ENCODE measurements at regions not wholly inside any gene's neighbourhood (a gene's known extent, or its start where the extent isn't known, plus 50 kb on each side); places are given as distances from the start of the nearest gene placed in this dataset.

- 59% methylated on average over 2 of the region's 2 CpGs for WGBS
- H3K4me1 ChIP-seq, result peaks cover 6% of the 10 kb centered on the region
- no peak overlapping the region for H3K27ac ChIP-seq
Observed at GRCh38 chr4:106583567-106583966, 215.0 kb upstream of the GIMD1 start.

DNA sequence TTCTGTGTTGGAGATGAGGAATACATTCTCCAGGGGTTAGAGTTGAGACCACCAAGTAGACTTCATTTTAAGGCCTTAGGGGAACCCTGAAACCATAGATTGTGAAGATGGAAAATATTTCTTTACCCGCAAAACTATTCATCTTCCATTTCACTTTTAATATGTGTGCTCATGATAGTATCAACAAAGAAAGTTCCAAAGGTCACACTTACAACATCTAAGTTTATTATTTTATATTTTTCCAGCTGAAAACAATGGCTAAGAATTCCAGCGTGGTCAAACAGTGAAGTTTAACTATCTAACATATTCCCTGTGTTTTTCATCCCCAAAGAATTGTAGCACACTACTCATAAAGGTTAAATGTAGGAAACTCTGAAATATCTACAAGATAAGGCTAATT is 214.5 kb upstream of the GIMD1 start:
- DNase-seq (ENCODE audit: low spot score in 2 of 2), result no peak
- WGBS, result 70% methylated on average over 2 of the region's 2 CpGs
- H3K9me3 ChIP-seq, result no peaks in the 10 kb centered on the region
- H3K36me3 ChIP-seq, result no peaks in the 10 kb centered on the region
- TF ChIP-seq, protein P1, sequence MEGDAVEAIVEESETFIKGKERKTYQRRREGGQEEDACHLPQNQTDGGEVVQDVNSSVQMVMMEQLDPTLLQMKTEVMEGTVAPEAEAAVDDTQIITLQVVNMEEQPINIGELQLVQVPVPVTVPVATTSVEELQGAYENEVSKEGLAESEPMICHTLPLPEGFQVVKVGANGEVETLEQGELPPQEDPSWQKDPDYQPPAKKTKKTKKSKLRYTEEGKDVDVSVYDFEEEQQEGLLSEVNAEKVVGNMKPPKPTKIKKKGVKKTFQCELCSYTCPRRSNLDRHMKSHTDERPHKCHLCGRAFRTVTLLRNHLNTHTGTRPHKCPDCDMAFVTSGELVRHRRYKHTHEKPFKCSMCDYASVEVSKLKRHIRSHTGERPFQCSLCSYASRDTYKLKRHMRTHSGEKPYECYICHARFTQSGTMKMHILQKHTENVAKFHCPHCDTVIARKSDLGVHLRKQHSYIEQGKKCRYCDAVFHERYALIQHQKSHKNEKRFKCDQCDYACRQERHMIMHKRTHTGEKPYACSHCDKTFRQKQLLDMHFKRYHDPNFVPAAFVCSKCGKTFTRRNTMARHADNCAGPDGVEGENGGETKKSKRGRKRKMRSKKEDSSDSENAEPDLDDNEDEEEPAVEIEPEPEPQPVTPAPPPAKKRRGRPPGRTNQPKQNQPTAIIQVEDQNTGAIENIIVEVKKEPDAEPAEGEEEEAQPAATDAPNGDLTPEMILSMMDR (IDR thresholded peaks at IDR 0.05), result no peak
- TF ChIP-seq POLR2A (IDR thresholded peaks at IDR 0.05) (no peak), EP300 (IDR thresholded peaks at IDR 0.05) (no peak), POLR2AphosphoS5 (IDR thresholded peaks at IDR 0.05) (no peak)
- no peak overlapping the region for H3K27ac ChIP-seq
- no peak overlapping the region for H3K4me3 ChIP-seq
- H3K27me3 ChIP-seq, result no peaks in the 10 kb centered on the region
- H3K4me1 ChIP-seq, result peaks cover 5% of the 10 kb centered on the region

More at GRCh38 chr4:106583567-106583966, 215.0 kb upstream of the GIMD1 start:
- TF ChIP-seq POLR2AphosphoS5 (IDR thresholded peaks at IDR 0.05), result no peak
- TF ChIP-seq POLR2A (IDR thresholded peaks at IDR 0.05), result no peak
- TF ChIP-seq EP300 (IDR thresholded peaks at IDR 0.05), result no peak
- TF ChIP-seq, protein P1 (IDR thresholded peaks at IDR 0.05), result no peak
- Histone ChIP-seq H3K36me3 (no peaks in the 10 kb centered on the region), H3K4me3 (no peak overlapping the region), H3K9me3 (no peaks in the 10 kb centered on the region), H3K27me3 (no peaks in the 10 kb centered on the region)
- DNase-seq (ENCODE audit: low spot score in 2 of 2), result no peak

- Histone ChIP-seq H3K27me3 (no peaks in the 10 kb centered on the region), H3K4me1 (no peaks in the 10 kb centered on the region), H3K4me3 (no peak overlapping the region), H3K27ac (no peak overlapping the region), H3K36me3 (no peaks in the 10 kb centered on the region), H3K9me3 (no peaks in the 10 kb centered on the region)
- no peak for DNase-seq (ENCODE audit: low spot score in 2 of 2)
- no peak for TF ChIP-seq EP300 (IDR thresholded peaks at IDR 0.05)
- TF ChIP-seq, protein P1 (IDR thresholded peaks at IDR 0.05), result no peak
Observed at GRCh38 chr4:106582103-106582502, 213.5 kb upstream of the GIMD1 start.

- Histone ChIP-seq H3K27me3 (no peaks in the 10 kb centered on the region), H3K4me3 (no peak overlapping the region), H3K4me1 (no peaks in the 10 kb centered on the region), H3K9me3 (no peaks in the 10 kb centered on the region), H3K36me3 (no peaks in the 10 kb centered on the region), H3K27ac (no peak overlapping the region)
- no peak for TF ChIP-seq POLR2AphosphoS5 (IDR thresholded peaks at IDR 0.05)
- no peak for TF ChIP-seq POLR2A (IDR thresholded peaks at IDR 0.05)
- TF ChIP-seq, protein P1 (IDR thresholded peaks at IDR 0.05), result no peak
- no peak for TF ChIP-seq EP300 (IDR thresholded peaks at IDR 0.05)
- no peak for DNase-seq (ENCODE audit: low spot score in 2 of 2)
Observed at GRCh38 chr4:106579236-106579635, 210.7 kb upstream of the GIMD1 start.

- 59% methylated on average over 7 of the region's 7 CpGs for WGBS
- peak in 1 of 2 donors; percentile 70 for DNase-seq (ENCODE audit: low spot score in 2 of 2)
Observed at GRCh38 chr4:106569146-106570031, 200.8 kb upstream of the GIMD1 start.

More at GRCh38 chr4:106569146-106570031, 200.8 kb upstream of the GIMD1 start:
- Histone ChIP-seq H3K4me1 (no peaks in the 10 kb centered on the region), H3K36me3 (no peaks in the 10 kb centered on the region), H3K27me3 (no peaks in the 10 kb centered on the region), H3K27ac (no peak overlapping the region), H3K4me3 (no peak overlapping the region), H3K9me3 (no peaks in the 10 kb centered on the region)
- no peak for TF ChIP-seq POLR2AphosphoS5 (IDR thresholded peaks at IDR 0.05)
- no peak for TF ChIP-seq POLR2A (IDR thresholded peaks at IDR 0.05)
- TF ChIP-seq, protein P1 (IDR thresholded peaks at IDR 0.05), result no peak
- TF ChIP-seq EP300 (IDR thresholded peaks at IDR 0.05), result no peak

Data from suprapubic skin (tissue), 4 donors.